K562 (cell line): ENCODE measurements at regions not wholly inside any gene's neighbourhood (a gene's known extent, or its start where the extent isn't known, plus 50 kb on each side); places are given as distances from the start of the nearest gene placed in this dataset.
A peak's percentile ranks its signal among the peaks of the same experiment; 100 is the strongest.

Experiments used
- ATAC-seq: fragments of 200-7000 bp; cut with Tn5 transposase; 3 replicates; pipeline ENCODE4 v1.9.1; 2020; ENCODE audit warnings: moderate library complexity
- BruUV-seq: library from RNA; stranded (reverse); fragments of 400-500 nt; replicated peaks from 2 replicates; lab custom pipeline; 2021; lab: Mats Ljungman, UMichigan
- CTCF ChIA-PET: fragments of 300-600 bp; formaldehyde crosslinking; extraction: SDS; loops from one replicate; lab custom pipeline; 2021; ENCODE audit warnings: low intra/inter-chr PET ratio; lab: Yijun Ruan, JAX
- POLR2A ChIA-PET: fragments of 300-600, 350-650 bp; sonication (Branson Sonifier 250); formaldehyde crosslinking; extraction: SDS; loops from one replicate; lab custom pipeline; 2021; ENCODE audit warnings: antibody characterized with exemption, inconsistent platforms; lab: Yijun Ruan, JAX
- DNase-seq, 4 experiments: peaks; one replicate each; pipeline versions ENCODE4 v3.0.0 to v3.0.0-alpha.2; 2011 to 2018; ENCODE audit warnings: low spot score in 3 of 4, mixed read lengths in 3 of 4; ENCODE audit errors: extremely low read depth in 1 of 4
- FAIRE-seq: peaks from 2 replicates; lab custom pipeline; 2011; peaks lifted over from hg19 to GRCh38; lab: Jason Lieb, UNC
- H2AFZ ChIP-seq: 2 replicates; pipeline ENCODE4 v1.6.0; 2011; ENCODE audit warnings: low read depth, low read length, control low read depth, inconsistent platforms
- H3K27ac ChIP-seq: fragments of 200-600 bp; 3 replicates; pipeline ENCODE4 v1.8.0; 2011; ENCODE audit warnings: low read depth, mild to moderate bottlenecking, control low read depth, inconsistent platforms, low read length, moderate library complexity, mixed read lengths; ENCODE audit errors: extremely low read depth
- H3K27me3 ChIP-seq, 2 experiments: fragments of 300-600 bp in 1 of 2; 2 replicates in 1 of 2; 3 replicates in 1 of 2; pipeline versions ENCODE4 v1.6.0 to v1.8.0; 2011; ENCODE audit warnings: inconsistent platforms in 2 of 2, low read length in 2 of 2, mild to moderate bottlenecking in 1 of 2, mixed read lengths in 1 of 2, moderate library complexity in 1 of 2; ENCODE audit not compliant: control insufficient read depth in 2 of 2, insufficient read depth in 2 of 2
- H3K36me3 ChIP-seq: fragments of 300-600 bp; 3 replicates; pipeline ENCODE4 v1.8.0; 2011; ENCODE audit warnings: mild to moderate bottlenecking, low read length, inconsistent platforms; ENCODE audit not compliant: control insufficient read depth, insufficient read depth
- H3K4me1 ChIP-seq, 2 experiments: fragments of 200-600 bp in 1 of 2; replicated peaks in 1 of 2; 2 replicates in 1 of 2; 3 replicates in 1 of 2; pipeline versions ENCODE4 v1.5.1 to v1.8.0; 2011; ENCODE audit warnings: inconsistent platforms in 2 of 2, low read length in 2 of 2, mild to moderate bottlenecking in 1 of 2, mixed read lengths in 1 of 2, moderate library complexity in 1 of 2; ENCODE audit not compliant: control insufficient read depth in 2 of 2, insufficient read depth in 2 of 2
- H3K4me2 ChIP-seq: 2 replicates; pipeline ENCODE4 v1.6.1; 2011; ENCODE audit warnings: low read length, control low read depth, inconsistent platforms, mixed read lengths; ENCODE audit not compliant: insufficient read depth
- H3K4me3 ChIP-seq: fragments of 200-600 bp; sonication (generic), shearing (Covaris generic); 2 replicates; pipeline ENCODE4 v1.5.1; 2016; ENCODE audit warnings: control low read depth, inconsistent platforms
- H3K79me2 ChIP-seq: fragments of 200-600 bp; 3 replicates; pipeline ENCODE4 v1.8.0; 2011; ENCODE audit warnings: low read length, inconsistent platforms; ENCODE audit not compliant: control insufficient read depth, insufficient read depth
- H3K9ac ChIP-seq, 2 experiments: 2 replicates each; pipeline versions ENCODE4 v1.6.0 to v1.6.1; 2011; ENCODE audit warnings: low read depth in 2 of 2, low read length in 2 of 2, control low read depth in 1 of 2, inconsistent platforms in 1 of 2, mild to moderate bottlenecking in 1 of 2, mixed read lengths in 1 of 2; ENCODE audit not compliant: insufficient read depth in 1 of 2
- H3K9me1 ChIP-seq: one replicate; pipeline ENCODE4 v1.6.0; 2011; ENCODE audit warnings: inconsistent platforms, mild to moderate bottlenecking, low read length, moderate library complexity; ENCODE audit not compliant: control insufficient read depth, insufficient read depth
- H3K9me3 ChIP-seq: replicated peaks from 2 replicates; pipeline ENCODE4 v1.5.1; 2011; ENCODE audit warnings: low read depth, low read length, inconsistent platforms; ENCODE audit not compliant: control insufficient read depth, insufficient read depth
- H4K20me1 ChIP-seq: replicated peaks from 2 replicates; pipeline ENCODE4 v1.6.1; 2011; ENCODE audit warnings: low read length, inconsistent platforms, mixed read lengths; ENCODE audit not compliant: control insufficient read depth, insufficient read depth
- ATF7 ChIP-seq: fragments of 450-650 bp; IDR thresholded peaks from 2 replicates; pipeline ENCODE4 v1.7.1; 2014; ENCODE audit warnings: mild to moderate bottlenecking, moderate library complexity
- BHLHE40 ChIP-seq: IDR thresholded peaks from 2 replicates; pipeline ENCODE4 v1.6.1; 2011; ENCODE audit warnings: low read length, improper control_type of control experiment
- CREB3L1 ChIP-seq: fragments of 450-650 bp; IDR thresholded peaks from 2 replicates; pipeline ENCODE4 v1.6.1; 2014; ENCODE audit warnings: low read depth, mild to moderate bottlenecking, moderate library complexity, borderline replicate concordance
- DLX4 ChIP-seq: fragments of 250-450 bp; sonication (Bioruptor Pico); IDR thresholded peaks from 2 replicates; pipeline ENCODE4 v1.6.1; 2021; ENCODE audit warnings: mild to moderate bottlenecking
- ELF2 ChIP-seq: fragments of 250-450 bp; sonication (Bioruptor Pico); IDR thresholded peaks from 2 replicates; pipeline ENCODE4 v1.5.0; 2021; ENCODE audit warnings: mild to moderate bottlenecking
- FOXO4 ChIP-seq: fragments of 450-650 bp; formaldehyde crosslinking; IDR thresholded peaks from 2 replicates; pipeline ENCODE4 v1.4.0; 2020; ENCODE audit warnings: mild to moderate bottlenecking, moderate library complexity
- SOX6 ChIP-seq: fragments of 450-650 bp; IDR thresholded peaks from 2 replicates; pipeline ENCODE4 v1.6.1; 2014; ENCODE audit warnings: mild to moderate bottlenecking
- TBL1XR1 ChIP-seq, 2 experiments: IDR thresholded peaks; 2 replicates each; pipeline ENCODE4 v1.6.1; 2012; ENCODE audit warnings: improper control_type of control experiment in 2 of 2, low read length in 2 of 2, mild to moderate bottlenecking in 1 of 2
- TCF7L2 ChIP-seq: fragments of 150-350 bp; IDR thresholded peaks from 2 replicates; pipeline ENCODE4 v1.6.1; 2016; ENCODE audit warnings: low read depth, mild to moderate bottlenecking, low read length, moderate library complexity
- ZFP1 ChIP-seq: fragments of 450-650 bp; formaldehyde crosslinking; IDR thresholded peaks from 2 replicates; pipeline ENCODE4 v1.4.0; 2020; ENCODE audit warnings: mild to moderate bottlenecking, mixed read lengths
- ZFP36 ChIP-seq: fragments of 150-350 bp; IDR thresholded peaks from 2 replicates; pipeline ENCODE4 v1.6.1; 2018; ENCODE audit warnings: low read length, low read depth; ENCODE audit not compliant: partially characterized antibody
- WGBS: fragments of 100-300 bp; shearing (Covaris generic); methylation state at CpG from one replicate; pipeline ENCODE4 v1.1.6; 2016; ENCODE audit warnings: low coverage, mixed read lengths; ENCODE audit not compliant: insufficient coverage; ENCODE audit errors: missing lambda C conversion rate; 5-methylcytosine and 5-hydroxymethylcytosine counted together
- in situ Hi-C: fragments of 300-500 bp; cut with MboI; formaldehyde crosslinking; loops from 4 replicates; pipeline ENCODE4 v1.15.0; 2018; ENCODE audit warnings: inconsistent platforms, mixed read lengths
- intact Hi-C: fragments of 100-400 bp; cut with micrococcal nuclease; formaldehyde crosslinking; loops from 2 replicates; pipeline ENCODE4 v1.14.2; 2022
- TF ChIP-seq, protein P1 (sequence below), 2 experiments: fragments of 450-650 bp; conservative IDR thresholded peaks; 2 replicates each; pipeline ENCODE4 v1.6.1; 2017; ENCODE audit warnings: mild to moderate bottlenecking in 2 of 2, moderate library complexity in 2 of 2

DNA sequence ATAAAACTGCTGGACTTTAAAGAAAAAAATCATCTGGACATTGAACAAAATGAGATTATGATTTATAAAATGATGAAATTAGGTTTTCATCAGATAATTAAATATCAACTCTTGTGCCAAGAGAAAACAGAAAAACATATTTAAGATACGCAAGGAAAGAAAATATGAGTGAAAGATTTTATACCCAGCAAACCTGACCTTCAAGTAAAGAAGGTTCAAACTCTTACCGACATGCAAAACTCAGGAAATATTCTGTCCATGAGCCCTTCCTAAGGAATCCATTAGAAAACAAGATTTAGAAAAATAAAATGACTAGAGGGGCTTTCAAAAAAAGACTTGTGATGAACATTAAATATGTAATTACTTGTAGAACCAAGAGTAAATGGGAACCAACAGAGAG is 257.2 kb upstream of the ARID1B start:
- intact Hi-C loops = no loop called here
- Histone ChIP-seq H3K36me3 (no peaks in the 10 kb centered on the region), H3K27me3 (no peaks in the 10 kb centered on the region; a peak in 2 of 5 replicates), H3K9me3 (no peaks in the 10 kb centered on the region), H3K9ac (no peak overlapping the region), H3K4me1 (no peaks in the 10 kb centered on the region), H3K27ac (no peak overlapping the region), H4K20me1 (no peaks in the 10 kb centered on the region), H2AFZ (no peak overlapping the region), H3K4me3 (no peak overlapping the region), H3K9me1 (no peaks in the 10 kb centered on the region), H3K4me2 (no peak overlapping the region), H3K79me2 (no peaks in the 10 kb centered on the region)
- CTCF ChIA-PET = no interaction called here
- FAIRE-seq (no peak), ATAC-seq (no peak), DNase-seq (no peak)
- TF ChIP-seq ZFP1 (peak; percentile 85), SOX6 (no peak)
- no TSS peak for BruUV-seq
- in situ Hi-C loops = no loop called here
- POLR2A ChIA-PET = no interaction called here
- WGBS = 5% methylated on average over 2 of the region's 2 CpGs

DNA sequence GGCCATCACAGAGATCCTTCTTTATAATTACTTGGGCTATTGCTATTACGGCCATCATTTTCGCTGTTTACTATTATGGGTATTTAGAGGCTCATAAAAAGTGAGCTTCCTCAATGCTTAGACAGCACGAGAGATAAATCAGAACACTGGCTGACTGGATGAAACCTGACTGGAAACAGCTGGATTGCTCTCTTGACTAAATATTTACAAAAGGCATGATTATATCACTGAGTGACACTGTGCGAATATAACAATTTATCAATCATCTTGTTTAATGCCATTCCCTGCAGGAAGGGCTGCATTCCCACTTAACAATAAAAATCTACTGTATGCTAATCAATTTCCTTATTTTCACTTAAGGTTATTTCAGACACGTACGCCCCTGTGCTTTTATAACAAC is 260.1 kb upstream of the ARID1B start:
- in situ Hi-C loops = no loop called here
- H3K79me2 ChIP-seq = no peaks in the 10 kb centered on the region
- ATAC-seq = no peak
- H2AFZ ChIP-seq = no peak overlapping the region
- H3K9me3 ChIP-seq = no peaks in the 10 kb centered on the region
- CTCF ChIA-PET = no interaction called here
- no peak overlapping the region for H3K4me2 ChIP-seq
- no peaks in the 10 kb centered on the region for H3K4me1 ChIP-seq
- no TSS peak for BruUV-seq
- H3K27ac ChIP-seq = no peak overlapping the region
- no peak overlapping the region for H3K9ac ChIP-seq
- WGBS = 1% methylated on average over 6 of the region's 6 CpGs
- no peak for DNase-seq
- peaks cover 0 to 2% of the 10 kb centered on the region in 2 experiments; a peak in 3 of 5 replicates for H3K27me3 ChIP-seq
- TF ChIP-seq BHLHE40 (no peak), FOXO4 (CRISPR knock-in tag) (no peak), DLX4 (CRISPR knock-in tag) (no peak), ATF7 (no peak), TBL1XR1 (IDR thresholded peaks at IDR 0.05; ENCODE audit: low read length in 2 of 2) (no peak), CREB3L1 (no peak), ELF2 (no peak), ZFP36 (no peak), TCF7L2 (no peak)
- TF ChIP-seq, protein P1, sequence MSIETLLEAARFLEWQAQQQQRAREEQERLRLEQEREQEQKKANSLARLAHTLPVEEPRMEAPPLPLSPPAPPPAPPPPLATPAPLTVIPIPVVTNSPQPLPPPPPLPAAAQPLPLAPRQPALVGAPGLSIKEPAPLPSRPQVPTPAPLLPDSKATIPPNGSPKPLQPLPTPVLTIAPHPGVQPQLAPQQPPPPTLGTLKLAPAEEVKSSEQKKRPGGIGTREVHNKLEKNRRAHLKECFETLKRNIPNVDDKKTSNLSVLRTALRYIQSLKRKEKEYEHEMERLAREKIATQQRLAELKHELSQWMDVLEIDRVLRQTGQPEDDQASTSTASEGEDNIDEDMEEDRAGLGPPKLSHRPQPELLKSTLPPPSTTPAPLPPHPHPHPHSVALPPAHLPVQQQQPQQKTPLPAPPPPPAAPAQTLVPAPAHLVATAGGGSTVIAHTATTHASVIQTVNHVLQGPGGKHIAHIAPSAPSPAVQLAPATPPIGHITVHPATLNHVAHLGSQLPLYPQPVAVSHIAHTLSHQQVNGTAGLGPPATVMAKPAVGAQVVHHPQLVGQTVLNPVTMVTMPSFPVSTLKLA (conservative IDR thresholded peaks at IDR 0.05) = no peak
- POLR2A ChIA-PET = no interaction called here
- no peaks in the 10 kb centered on the region for H4K20me1 ChIP-seq
- no peak overlapping the region for H3K4me3 ChIP-seq
- no peak for FAIRE-seq
- H3K36me3 ChIP-seq = no peaks in the 10 kb centered on the region
- H3K9me1 ChIP-seq = no peaks in the 10 kb centered on the region
- intact Hi-C loops = no loop called here
